SK-MEL-5 (cell line): ENCODE measurements at regions not wholly inside any gene's neighbourhood (a gene's known extent, or its start where the extent isn't known, plus 50 kb on each side); places are given as distances from the start of the nearest gene placed in this dataset.

Experiments used
- DNase-seq: peaks from one replicate; pipeline ENCODE4 v3.0.0-alpha.2; 2016; ENCODE audit warnings: low read depth, low spot score
- in situ Hi-C: cut with HindIII; loops from 2 replicates; pipeline ENCODE4 v1.10.0; 2016; ENCODE audit warnings: low sequenced_read_pairs, high pct_unique_total_duplicates, low pct_unique_long_range_greater_than_20kb

DNA sequence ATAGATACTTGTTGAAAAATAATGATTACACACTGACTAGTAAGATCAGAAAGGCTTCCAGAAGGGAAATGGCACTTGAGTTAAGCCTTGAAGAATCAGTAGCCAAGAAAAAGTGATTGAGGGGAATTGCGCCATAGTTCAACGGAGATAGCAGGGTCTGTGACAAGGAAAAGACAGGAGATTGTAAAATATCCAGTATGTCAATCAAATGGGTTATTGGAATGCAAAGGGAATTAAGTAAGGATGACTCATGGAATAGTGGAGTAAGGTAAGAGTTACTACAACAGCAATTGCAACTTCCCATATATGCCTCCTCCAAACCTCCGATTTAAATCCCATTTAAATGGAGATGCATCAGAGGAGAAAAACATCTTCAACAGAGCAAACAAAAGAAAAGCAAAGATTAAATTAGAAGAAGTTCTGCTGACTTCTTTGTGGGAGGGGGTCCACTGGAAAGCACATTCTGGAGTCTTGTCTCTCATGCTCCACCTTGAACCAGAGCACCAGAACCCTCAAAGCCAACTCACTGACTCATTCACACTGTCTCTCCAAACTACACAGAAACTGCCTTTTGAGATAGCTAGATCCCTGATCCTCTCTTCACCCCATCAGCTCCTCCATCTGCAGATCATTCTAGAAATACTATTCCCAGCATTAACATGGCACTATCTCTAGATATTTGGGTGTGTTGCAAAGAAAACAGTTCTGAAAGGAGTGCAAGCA lies 138.2 kb downstream of the NUAK1 start:
- no peak for DNase-seq
- in situ Hi-C loops = no loop called here

DNA sequence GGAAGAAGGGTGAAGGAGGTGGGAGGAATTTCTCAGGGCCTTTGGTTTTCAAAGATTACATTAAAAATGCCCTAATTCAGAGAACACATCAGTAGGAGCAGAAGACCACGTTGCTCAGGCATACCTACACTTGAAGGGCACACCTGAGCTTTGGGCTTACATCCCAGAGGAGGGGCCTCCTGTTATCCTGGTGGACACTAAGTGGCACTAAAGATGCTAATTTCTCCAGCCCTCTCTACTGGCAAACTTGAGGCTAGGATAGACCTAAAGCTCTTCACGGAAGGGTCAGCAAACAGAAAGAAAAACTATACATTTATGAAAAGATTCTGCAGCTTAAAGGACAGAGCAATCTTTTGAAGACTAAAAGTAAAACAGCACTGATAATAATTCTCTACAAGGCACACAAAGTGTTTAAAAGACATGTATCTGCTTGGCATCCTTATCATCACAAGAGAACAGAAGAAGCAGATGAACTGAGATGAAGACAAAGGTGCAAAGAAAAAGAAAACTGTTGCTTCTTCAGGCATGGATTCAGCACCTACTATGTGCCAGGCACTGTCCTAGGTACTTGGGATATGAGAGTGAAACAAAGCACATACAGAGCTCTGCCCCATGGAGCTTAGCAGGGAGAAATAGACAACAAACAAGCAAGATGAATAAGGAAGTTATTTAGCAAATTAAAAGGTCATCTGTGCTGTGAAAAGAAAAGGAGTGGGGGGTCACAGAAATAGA lies 137.5 kb downstream of the NUAK1 start:
- in situ Hi-C loops = no loop called here
- DNase-seq = no peak

DNA sequence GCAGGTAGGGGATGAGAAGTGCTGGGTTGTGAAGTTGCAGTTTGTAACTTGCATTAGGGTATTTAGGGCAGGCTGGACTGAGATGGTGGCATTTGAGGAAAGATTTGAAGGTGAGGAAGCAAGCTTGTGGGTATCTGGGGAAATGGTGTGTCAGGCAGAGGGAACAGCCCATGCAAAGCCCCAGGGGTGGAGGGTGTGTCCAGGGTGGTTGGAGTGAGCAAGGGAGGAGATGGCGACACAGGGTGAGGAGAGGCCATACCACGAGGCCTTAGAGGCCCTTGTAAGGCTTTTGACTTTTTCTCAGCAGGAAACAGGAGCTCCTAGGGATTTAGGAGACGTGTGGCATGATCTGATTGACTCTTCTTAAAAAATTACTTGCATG lies 136.9 kb downstream of the NUAK1 start:
- DNase-seq = no peak
- in situ Hi-C loops = no loop called here

DNA sequence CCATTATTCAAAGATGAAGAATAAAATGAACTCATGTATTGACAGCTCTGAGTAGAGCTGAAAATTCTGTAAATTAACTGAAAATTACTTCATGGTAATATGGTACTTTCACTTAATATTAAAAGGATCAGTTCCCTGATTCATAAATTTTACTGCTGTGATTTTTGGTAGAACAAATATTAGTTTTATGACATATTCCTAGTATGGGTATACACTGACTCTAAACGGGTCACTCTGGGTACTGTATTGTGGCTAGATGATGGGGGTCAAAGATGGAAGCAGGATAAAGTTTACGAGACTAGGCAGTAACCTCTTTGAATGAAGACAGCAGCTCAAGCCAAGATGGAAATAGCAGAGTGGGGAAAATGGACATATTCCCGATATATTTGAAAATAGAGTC lies 135.5 kb downstream of the NUAK1 start:
- in situ Hi-C loops = no loop called here
- DNase-seq = no peak

DNA sequence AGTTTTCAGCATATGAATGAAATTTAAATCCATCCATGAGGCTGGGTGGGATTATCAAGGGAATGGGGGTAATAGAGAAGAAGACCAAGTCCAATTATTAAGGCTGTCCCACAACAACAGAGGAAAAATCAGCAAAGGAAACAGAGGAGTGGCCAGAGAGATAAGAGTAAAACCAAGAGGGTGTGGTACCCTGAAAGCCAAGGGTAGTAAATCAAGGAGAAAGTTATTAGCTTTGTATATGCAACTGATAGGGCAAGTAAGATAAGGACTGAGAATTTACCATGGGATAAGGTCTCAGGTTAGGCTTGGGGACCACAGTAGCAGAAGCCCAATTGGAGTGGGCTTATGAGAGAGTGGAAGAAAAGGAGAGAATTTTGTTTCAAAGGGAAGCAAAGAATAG lies 134.5 kb downstream of the NUAK1 start:
- no peak for DNase-seq
- in situ Hi-C loops = no loop called here

DNA sequence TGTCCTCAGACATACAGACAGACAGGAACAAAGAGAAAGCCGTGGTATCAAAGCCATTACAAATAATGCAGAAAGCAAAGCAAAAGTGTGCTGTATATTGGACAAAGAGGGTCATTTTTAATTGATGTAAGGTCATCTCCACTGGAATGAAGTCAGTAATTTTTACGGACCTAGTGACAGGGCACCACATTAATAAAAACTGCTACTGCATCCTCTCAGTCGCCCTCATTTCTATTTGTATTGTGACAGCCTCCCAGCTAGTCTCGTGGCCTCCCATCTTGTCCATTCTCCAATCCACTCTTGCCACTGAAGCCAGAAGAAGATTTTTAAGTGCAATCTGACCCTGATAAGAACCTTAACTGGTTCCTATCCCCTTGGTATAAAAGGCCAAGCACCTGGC lies 132.4 kb downstream of the NUAK1 start:
- in situ Hi-C loops = no loop called here
- DNase-seq = no peak

DNA sequence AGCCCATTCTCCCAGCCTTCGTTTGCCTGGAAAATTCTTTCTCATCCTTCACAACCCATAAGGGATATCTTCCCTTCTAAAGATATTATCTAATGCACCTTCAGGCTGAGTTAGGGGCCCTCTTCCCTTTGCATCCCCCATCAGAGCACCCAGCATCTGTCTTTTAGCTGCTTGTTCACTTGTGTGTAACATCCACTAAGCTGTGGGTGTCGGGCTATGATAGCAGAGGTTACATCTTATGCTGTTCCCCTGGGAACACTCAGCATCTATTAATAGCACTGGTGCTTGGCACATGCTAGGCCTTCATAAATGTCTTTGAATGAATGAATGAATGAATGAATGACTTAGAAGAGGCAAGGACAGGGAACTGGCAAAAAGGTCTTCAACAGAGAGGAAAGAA lies 131.8 kb downstream of the NUAK1 start:
- in situ Hi-C loops = no loop called here
- no peak for DNase-seq

DNA sequence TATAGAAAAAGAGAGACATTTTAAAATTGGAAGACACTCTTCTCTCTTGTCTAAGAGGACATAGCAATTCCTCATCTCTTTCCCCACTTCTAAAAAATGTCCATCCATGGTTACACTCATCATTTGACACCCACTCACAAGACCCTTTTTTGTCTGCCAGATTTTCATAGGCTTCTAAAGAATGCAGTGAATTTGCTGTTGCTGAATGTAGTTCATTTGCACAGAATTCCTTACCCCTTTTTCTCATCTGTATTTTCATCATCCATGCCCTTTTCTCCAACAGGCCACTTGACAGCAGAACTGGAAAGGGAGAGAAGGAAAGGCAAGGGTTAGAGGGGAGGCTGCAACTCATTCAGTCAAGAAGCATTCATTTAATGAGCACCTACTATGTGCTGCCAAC lies 128.0 kb downstream of the NUAK1 start:
- no peak for DNase-seq
- in situ Hi-C loops = no loop called here
